ENCODE measurements at regions not wholly inside any gene's neighbourhood (a gene's known extent, or its start where the extent isn't known, plus 50 kb on each side); places are given as distances from the start of the nearest gene placed in this dataset.

GRCh38 chr21:35652196-35652595 is 408.1 kb downstream of the SETD4 start:
- Histone ChIP-seq H3K79me2 (ENCODE audit: low read length) (no peaks in the 10 kb centered on the region), H3K4me1 (ENCODE audit: low read length) (no peaks in the 10 kb centered on the region), H3K9me3 (ENCODE audit: low read length) (no peaks in the 10 kb centered on the region), H3K27ac (ENCODE audit: low read length) (no peak overlapping the region), H3K36me3 (ENCODE audit: insufficient read depth, low read length) (no peaks in the 10 kb centered on the region), H3K9me2 (replicated peaks; ENCODE audit: insufficient read depth, low read length) (no peaks in the 10 kb centered on the region), H4K20me1 (ENCODE audit: insufficient read depth, low read depth, low read length) (no peaks in the 10 kb centered on the region), H3K27me3 (ENCODE audit: low read length) (no peaks in the 10 kb centered on the region), H3K9ac (ENCODE audit: low read length) (no peak overlapping the region), H3K4me3 (ENCODE audit: low read length) (no peak overlapping the region), H2AFZ (ENCODE audit: low read length) (no peak overlapping the region), H3K4me2 (ENCODE audit: low read depth, low read length, poor library complexity, severe bottlenecking) (no peak overlapping the region)
- DNase-seq: no peak

GRCh38 chr21:35651196-35651595 is 409.1 kb downstream of the SETD4 start:
- Histone ChIP-seq H3K4me3 (ENCODE audit: low read length) (no peak overlapping the region), H3K9me3 (ENCODE audit: low read length) (no peaks in the 10 kb centered on the region), H3K27ac (ENCODE audit: low read length) (no peak overlapping the region), H3K36me3 (ENCODE audit: insufficient read depth, low read length) (no peaks in the 10 kb centered on the region), H4K20me1 (ENCODE audit: insufficient read depth, low read depth, low read length) (no peaks in the 10 kb centered on the region), H3K4me1 (ENCODE audit: low read length) (no peaks in the 10 kb centered on the region), H3K27me3 (ENCODE audit: low read length) (no peaks in the 10 kb centered on the region), H3K9me2 (replicated peaks; ENCODE audit: insufficient read depth, low read length) (no peaks in the 10 kb centered on the region), H2AFZ (ENCODE audit: low read length) (no peak overlapping the region), H3K4me2 (ENCODE audit: low read depth, low read length, poor library complexity, severe bottlenecking) (no peak overlapping the region), H3K9ac (ENCODE audit: low read length) (no peak overlapping the region), H3K79me2 (ENCODE audit: low read length) (no peaks in the 10 kb centered on the region)
- no peak for DNase-seq

GRCh38 chr21:35649186-35649585 is 411.1 kb downstream of the SETD4 start:
- no peak overlapping the region for H3K4me3 ChIP-seq (ENCODE audit: low read length)
- H3K4me2 ChIP-seq (ENCODE audit: low read depth, low read length, poor library complexity, severe bottlenecking): no peak overlapping the region
- H3K9me2 ChIP-seq (replicated peaks; ENCODE audit: insufficient read depth, low read length): no peaks in the 10 kb centered on the region
- no peaks in the 10 kb centered on the region for H3K36me3 ChIP-seq (ENCODE audit: insufficient read depth, low read length)
- H3K27me3 ChIP-seq (ENCODE audit: low read length): no peaks in the 10 kb centered on the region
- no peaks in the 10 kb centered on the region for H3K79me2 ChIP-seq (ENCODE audit: low read length)
- H4K20me1 ChIP-seq (ENCODE audit: insufficient read depth, low read depth, low read length): no peaks in the 10 kb centered on the region
- H2AFZ ChIP-seq (ENCODE audit: low read length): no peak overlapping the region
- H3K9ac ChIP-seq (ENCODE audit: low read length): no peak overlapping the region
- H3K4me1 ChIP-seq (ENCODE audit: low read length): no peaks in the 10 kb centered on the region
- no peak for DNase-seq
- no peaks in the 10 kb centered on the region for H3K9me3 ChIP-seq (ENCODE audit: low read length)
- no peak overlapping the region for H3K27ac ChIP-seq (ENCODE audit: low read length)

GRCh38 chr21:35648512-35648911 is 411.8 kb downstream of the SETD4 start:
- no peak overlapping the region for H2AFZ ChIP-seq (ENCODE audit: low read length)
- H3K9me3 ChIP-seq (ENCODE audit: low read length): no peaks in the 10 kb centered on the region
- H3K79me2 ChIP-seq (ENCODE audit: low read length): no peaks in the 10 kb centered on the region
- no peaks in the 10 kb centered on the region for H3K9me2 ChIP-seq (replicated peaks; ENCODE audit: insufficient read depth, low read length)
- H3K4me1 ChIP-seq (ENCODE audit: low read length): no peaks in the 10 kb centered on the region
- H3K27ac ChIP-seq (ENCODE audit: low read length): no peak overlapping the region
- no peaks in the 10 kb centered on the region for H3K27me3 ChIP-seq (ENCODE audit: low read length)
- H3K36me3 ChIP-seq (ENCODE audit: insufficient read depth, low read length): no peaks in the 10 kb centered on the region
- H3K4me2 ChIP-seq (ENCODE audit: low read depth, low read length, poor library complexity, severe bottlenecking): no peak overlapping the region
- H3K4me3 ChIP-seq (ENCODE audit: low read length): no peak overlapping the region
- DNase-seq: no peak
- no peaks in the 10 kb centered on the region for H4K20me1 ChIP-seq (ENCODE audit: insufficient read depth, low read depth, low read length)
- no peak overlapping the region for H3K9ac ChIP-seq (ENCODE audit: low read length)

- Histone ChIP-seq H2AFZ (ENCODE audit: low read length) (no peak overlapping the region), H3K79me2 (ENCODE audit: low read length) (no peaks in the 10 kb centered on the region), H3K4me3 (ENCODE audit: low read length) (no peak overlapping the region), H3K4me2 (ENCODE audit: low read depth, low read length, poor library complexity, severe bottlenecking) (no peak overlapping the region), H3K4me1 (ENCODE audit: low read length) (no peaks in the 10 kb centered on the region), H3K9me3 (ENCODE audit: low read length) (no peaks in the 10 kb centered on the region), H4K20me1 (ENCODE audit: insufficient read depth, low read depth, low read length) (no peaks in the 10 kb centered on the region), H3K36me3 (ENCODE audit: insufficient read depth, low read length) (no peaks in the 10 kb centered on the region), H3K27me3 (ENCODE audit: low read length) (no peaks in the 10 kb centered on the region), H3K9me2 (replicated peaks; ENCODE audit: insufficient read depth, low read length) (no peaks in the 10 kb centered on the region), H3K9ac (ENCODE audit: low read length) (no peak overlapping the region), H3K27ac (ENCODE audit: low read length) (no peak overlapping the region)
- no peak for DNase-seq
Observed at GRCh38 chr21:35646606-35647005, 413.7 kb downstream of the SETD4 start.

GRCh38 chr21:35645991-35646390 is 414.3 kb downstream of the SETD4 start:
- Histone ChIP-seq H3K27ac (ENCODE audit: low read length) (no peak overlapping the region), H2AFZ (ENCODE audit: low read length) (no peak overlapping the region), H3K4me1 (ENCODE audit: low read length) (no peaks in the 10 kb centered on the region), H4K20me1 (ENCODE audit: insufficient read depth, low read depth, low read length) (no peaks in the 10 kb centered on the region), H3K4me2 (ENCODE audit: low read depth, low read length, poor library complexity, severe bottlenecking) (no peak overlapping the region), H3K4me3 (ENCODE audit: low read length) (no peak overlapping the region), H3K36me3 (ENCODE audit: insufficient read depth, low read length) (no peaks in the 10 kb centered on the region), H3K27me3 (ENCODE audit: low read length) (no peaks in the 10 kb centered on the region), H3K9ac (ENCODE audit: low read length) (no peak overlapping the region), H3K9me3 (ENCODE audit: low read length) (no peaks in the 10 kb centered on the region), H3K9me2 (replicated peaks; ENCODE audit: insufficient read depth, low read length) (no peaks in the 10 kb centered on the region), H3K79me2 (ENCODE audit: low read length) (no peaks in the 10 kb centered on the region)
- DNase-seq: no peak

- H2AFZ ChIP-seq (ENCODE audit: low read length): no peak overlapping the region
- no peak overlapping the region for H3K9ac ChIP-seq (ENCODE audit: low read length)
- 0 out of 2 replicates have a peak, but pooled peaks cover under 1% of the 10 kb centered on the region for H3K27me3 ChIP-seq (ENCODE audit: low read length)
- no peaks in the 10 kb centered on the region for H3K36me3 ChIP-seq (ENCODE audit: insufficient read depth, low read length)
- no peak overlapping the region for H3K4me2 ChIP-seq (ENCODE audit: low read depth, low read length, poor library complexity, severe bottlenecking)
- H3K79me2 ChIP-seq (ENCODE audit: low read length): no peaks in the 10 kb centered on the region
- H3K9me2 ChIP-seq (replicated peaks; ENCODE audit: insufficient read depth, low read length): no peaks in the 10 kb centered on the region
- no peaks in the 10 kb centered on the region for H4K20me1 ChIP-seq (ENCODE audit: insufficient read depth, low read depth, low read length)
- H3K4me3 ChIP-seq (ENCODE audit: low read length): no peak overlapping the region
- no peaks in the 10 kb centered on the region for H3K4me1 ChIP-seq (ENCODE audit: low read length)
- H3K9me3 ChIP-seq (ENCODE audit: low read length): no peaks in the 10 kb centered on the region
- no peak overlapping the region for H3K27ac ChIP-seq (ENCODE audit: low read length)
- DNase-seq: no peak
Observed at GRCh38 chr21:35644523-35644922, 415.8 kb downstream of the SETD4 start.

GRCh38 chr21:35643176-35643575 is 417.1 kb downstream of the SETD4 start:
- Histone ChIP-seq H3K4me3 (ENCODE audit: low read length) (no peak overlapping the region), H3K36me3 (ENCODE audit: insufficient read depth, low read length) (no peaks in the 10 kb centered on the region)

More at GRCh38 chr21:35643176-35643575, 417.1 kb downstream of the SETD4 start:
- no peaks in the 10 kb centered on the region for H3K79me2 ChIP-seq (ENCODE audit: low read length)
- H3K4me2 ChIP-seq (ENCODE audit: low read depth, low read length, poor library complexity, severe bottlenecking): no peak overlapping the region
- no peaks in the 10 kb centered on the region for H4K20me1 ChIP-seq (ENCODE audit: insufficient read depth, low read depth, low read length)
- H2AFZ ChIP-seq (ENCODE audit: low read length): no peak overlapping the region
- 0 out of 2 replicates have a peak, but pooled peaks cover 2% of the 10 kb centered on the region for H3K27me3 ChIP-seq (ENCODE audit: low read length)
- no peak overlapping the region for H3K9ac ChIP-seq (ENCODE audit: low read length)
- no peaks in the 10 kb centered on the region for H3K4me1 ChIP-seq (ENCODE audit: low read length)
- DNase-seq: no peak
- no peaks in the 10 kb centered on the region for H3K9me3 ChIP-seq (ENCODE audit: low read length)
- no peaks in the 10 kb centered on the region for H3K9me2 ChIP-seq (replicated peaks; ENCODE audit: insufficient read depth, low read length)
- no peak overlapping the region for H3K27ac ChIP-seq (ENCODE audit: low read length)
